Erythroblast (primary cell): ENCODE measurements at regions not wholly inside any gene's neighbourhood (a gene's known extent, or its start where the extent isn't known, plus 50 kb on each side); places are given as distances from the start of the nearest gene placed in this dataset.

Source experiments
- GATA1 ChIP-seq: IDR thresholded peaks from 2 replicates; pipeline ENCODE4 v1.6.1; 2011; ENCODE audit warnings: low read depth, mild to moderate bottlenecking, control low read depth, low read length, moderate library complexity
- POLR2A ChIP-seq: IDR thresholded peaks from 2 replicates; pipeline ENCODE4 v1.6.1; 2011; ENCODE audit warnings: mild to moderate bottlenecking, low read length

GRCh38 chr16:9311303-9311954, 220.0 kb downstream of the HAPSTR1 start:
- TF ChIP-seq POLR2A (no peak), GATA1 (no peak)
